ENCODE measurements at regions not wholly inside any gene's neighbourhood (a gene's known extent, or its start where the extent isn't known, plus 50 kb on each side); places are given as distances from the start of the nearest gene placed in this dataset.

- no peak for TF ChIP-seq CTCF (conservative IDR thresholded peaks at IDR 0.05; ENCODE audit: low read depth, low read length)
- no peak for DNase-seq (ENCODE audit: low read depth)
- no peak overlapping the region for H3K4me3 ChIP-seq (ENCODE audit: low read length)
Observed at GRCh38 chr5:158621391-158621790, 478.3 kb downstream of the EBF1 start.

- no peak for TF ChIP-seq CTCF (conservative IDR thresholded peaks at IDR 0.05; ENCODE audit: low read depth, low read length)
- DNase-seq (ENCODE audit: low read depth) = no peak
- H3K4me3 ChIP-seq (ENCODE audit: low read length) = no peak overlapping the region
Observed at GRCh38 chr5:158619083-158619788, 480.5 kb downstream of the EBF1 start.

GRCh38 chr5:158618256-158618655, 481.5 kb downstream of the EBF1 start:
- TF ChIP-seq CTCF (conservative IDR thresholded peaks at IDR 0.05; ENCODE audit: low read depth, low read length) = no peak
- DNase-seq (ENCODE audit: low read depth) = no peak
- no peak overlapping the region for H3K4me3 ChIP-seq (ENCODE audit: low read length)

DNA sequence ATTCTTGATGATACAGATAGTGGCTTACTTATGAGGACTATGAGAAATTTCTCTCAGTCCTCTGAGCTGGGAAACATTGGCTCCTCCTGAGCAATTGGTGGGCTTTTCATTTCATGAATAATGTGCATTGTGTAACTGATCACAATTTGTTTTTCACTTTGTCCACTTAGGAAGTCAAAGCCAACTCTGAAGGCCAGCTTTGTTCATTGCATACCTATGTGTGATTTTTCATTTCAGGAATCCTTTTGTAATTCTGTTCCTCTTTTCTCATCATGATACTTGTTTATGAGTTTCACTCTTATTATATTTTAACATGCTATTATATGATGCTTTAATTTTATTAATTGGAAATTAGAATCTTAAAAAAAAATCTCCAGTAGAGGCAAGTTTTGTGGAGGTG, 483.0 kb downstream of the EBF1 start:
- DNase-seq (ENCODE audit: low read depth) = no peak
- no peak overlapping the region for H3K4me3 ChIP-seq (ENCODE audit: low read length)
- TF ChIP-seq CTCF (conservative IDR thresholded peaks at IDR 0.05; ENCODE audit: low read depth, low read length) = no peak

DNA sequence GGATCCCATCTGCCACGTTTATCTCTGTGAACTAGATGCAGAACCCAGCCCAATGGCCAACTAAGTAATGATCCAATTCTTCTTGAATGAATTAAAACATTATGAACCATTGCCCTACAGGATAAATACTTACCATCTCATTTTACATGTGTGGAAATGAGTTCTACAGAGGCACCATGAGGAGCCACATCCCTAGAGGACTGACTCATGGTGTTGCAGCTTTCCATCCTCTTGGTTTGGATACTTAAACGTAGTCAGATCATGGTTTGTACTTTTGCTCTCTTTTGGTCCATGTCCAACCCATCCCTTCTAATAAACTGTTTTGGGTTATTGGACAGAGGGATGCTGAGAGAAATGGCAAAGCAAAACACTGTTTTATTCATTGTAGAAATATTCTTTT, 484.8 kb downstream of the EBF1 start:
- no peak for DNase-seq (ENCODE audit: low read depth)
- H3K4me3 ChIP-seq (ENCODE audit: low read length) = no peak overlapping the region
- TF ChIP-seq CTCF (conservative IDR thresholded peaks at IDR 0.05; ENCODE audit: low read depth, low read length) = no peak

- no peak overlapping the region for H3K4me3 ChIP-seq (ENCODE audit: low read length)
- DNase-seq (ENCODE audit: low read depth) = no peak
- no peak for TF ChIP-seq CTCF (conservative IDR thresholded peaks at IDR 0.05; ENCODE audit: low read depth, low read length)
Observed at GRCh38 chr5:158611581-158611980, 488.1 kb downstream of the EBF1 start.

- DNase-seq (ENCODE audit: low read depth) = no peak
- no peak for TF ChIP-seq CTCF (conservative IDR thresholded peaks at IDR 0.05; ENCODE audit: low read depth, low read length)
- no peak overlapping the region for H3K4me3 ChIP-seq (ENCODE audit: low read length)
Observed at GRCh38 chr5:158610051-158610415, 489.7 kb downstream of the EBF1 start.

Data from retinal pigment epithelial cell (primary cell).